H1 (cell line): ENCODE measurements at regions not wholly inside any gene's neighbourhood (a gene's known extent, or its start where the extent isn't known, plus 50 kb on each side); places are given as distances from the start of the nearest gene placed in this dataset.

Experiments
- CTCF ChIA-PET: fragments of 300-600 bp; sonication (Branson Sonifier 250); formaldehyde crosslinking; loops from one replicate; lab custom pipeline; 2021; ENCODE audit not compliant: partially characterized antibody; lab: Charles Lee
- POLR2A ChIA-PET: fragments of 300-600 bp; sonication (Branson Sonifier 250); formaldehyde crosslinking; loops from one replicate; lab custom pipeline; 2021; ENCODE audit warnings: inconsistent platforms; ENCODE audit not compliant: partially characterized antibody; lab: Charles Lee
- DNase-seq, 2 experiments: peaks; one replicate each; pipeline versions ENCODE4 v3.0.0 to v3.0.0-alpha.2; 2010 to 2022; ENCODE audit warnings: low spot score in 2 of 2, low read depth in 1 of 2, mixed read lengths in 1 of 2
- FAIRE-seq: peaks from 2 replicates; lab custom pipeline; 2011; peaks lifted over from hg19 to GRCh38; lab: Jason Lieb, UNC
- H2AFZ ChIP-seq: 2 replicates; pipeline ENCODE4 v1.8.1; 2012; ENCODE audit warnings: low read length, inconsistent platforms
- H2AK5ac ChIP-seq: 2 replicates; pipeline ENCODE4 v1.6.1; 2013; ENCODE audit warnings: low read depth, low read length
- H2BK120ac ChIP-seq: replicated peaks from 2 replicates; pipeline ENCODE3; 2013; ENCODE audit warnings: low read depth, low read length, inconsistent platforms
- H2BK12ac ChIP-seq: 2 replicates; pipeline ENCODE4 v1.6.1; 2013; ENCODE audit warnings: low read depth, low read length
- H2BK15ac ChIP-seq: 2 replicates; pipeline ENCODE4 v1.6.1; 2013; ENCODE audit warnings: low read length
- H2BK20ac ChIP-seq: 2 replicates; pipeline ENCODE4 v1.6.1; 2013; ENCODE audit warnings: low read length
- H2BK5ac ChIP-seq: 2 replicates; pipeline ENCODE4 v1.6.1; 2013; ENCODE audit warnings: low read depth, low read length
- H3K14ac ChIP-seq: 2 replicates; pipeline ENCODE4 v1.6.1; 2013; ENCODE audit warnings: inconsistent platforms; ENCODE audit not compliant: insufficient read length
- H3K18ac ChIP-seq: 2 replicates; pipeline ENCODE4 v1.6.1; 2013; ENCODE audit warnings: low read length; ENCODE audit errors: extremely low read depth
- H3K23ac ChIP-seq: 2 replicates; pipeline ENCODE4 v1.6.1; 2013; ENCODE audit warnings: inconsistent platforms; ENCODE audit not compliant: insufficient read length
- H3K23me2 ChIP-seq: 2 replicates; pipeline ENCODE4 v1.6.1; 2013; ENCODE audit warnings: low read depth, low read length
- H3K27ac ChIP-seq: 2 replicates; pipeline ENCODE4 v1.6.1; 2011; ENCODE audit warnings: low read depth, low read length, inconsistent platforms
- H3K27me3 ChIP-seq, 4 experiments: replicated peaks in 1 of 4; 1 replicate in 1 of 4; 2 replicates in 3 of 4; pipeline versions ENCODE4 v1.6.1 to v1.8.1; 2011 to 2013; ENCODE audit warnings: low read length in 3 of 4, mild to moderate bottlenecking in 3 of 4, inconsistent platforms in 2 of 4, mixed read lengths in 2 of 4, moderate library complexity in 1 of 4; ENCODE audit not compliant: control insufficient read depth in 3 of 4, insufficient read depth in 3 of 4; ENCODE audit errors: extremely low read depth in 1 of 4
- H3K36me3 ChIP-seq, 4 experiments: 2 replicates each; pipeline versions ENCODE4 v1.6.1 to v1.8.1; 2011 to 2013; ENCODE audit warnings: mild to moderate bottlenecking in 4 of 4, low read length in 3 of 4, moderate library complexity in 2 of 4, control low read depth in 1 of 4, inconsistent platforms in 1 of 4; ENCODE audit not compliant: insufficient read depth in 4 of 4, control insufficient read depth in 2 of 4
- H3K4ac ChIP-seq: replicated peaks from 2 replicates; pipeline ENCODE3; 2013; ENCODE audit warnings: low read length, low read depth, mixed read lengths, inconsistent platforms; ENCODE audit not compliant: insufficient read length
- H3K4me1 ChIP-seq, 4 experiments: replicated peaks in 1 of 4; 1 replicate in 1 of 4; 2 replicates in 3 of 4; pipeline versions ENCODE4 v1.6.1 to v1.8.1; 2011 to 2013; ENCODE audit warnings: low read length in 3 of 4, inconsistent platforms in 2 of 4, mixed read lengths in 1 of 4; ENCODE audit not compliant: insufficient read depth in 4 of 4, control insufficient read depth in 3 of 4
- H3K4me2 ChIP-seq, 2 experiments: 2 replicates each; pipeline versions ENCODE4 v1.6.1 to v1.8.1; 2011 to 2013; ENCODE audit warnings: low read depth in 2 of 2, low read length in 2 of 2, control low read depth in 1 of 2, inconsistent platforms in 1 of 2, mild to moderate bottlenecking in 1 of 2; ENCODE audit not compliant: insufficient read depth in 1 of 2
- H3K4me3 ChIP-seq, 4 experiments: fragments of 200-600, 300-600 bp in 1 of 4; sonication (generic), shearing (Covaris generic), sonication (Bioruptor Twin) in 1 of 4; 2 replicates each; pipeline versions ENCODE4 v1.5.1 to v1.8.1; 2011 to 2016; ENCODE audit warnings: low read length in 4 of 4, low read depth in 3 of 4, control low read depth in 2 of 4, inconsistent platforms in 2 of 4, mild to moderate bottlenecking in 2 of 4, mixed read lengths in 1 of 4, moderate library complexity in 1 of 4; ENCODE audit not compliant: insufficient read depth in 2 of 4; ENCODE audit errors: extremely low read depth in 1 of 4
- H3K56ac ChIP-seq: replicated peaks from 2 replicates; pipeline ENCODE3; 2013; ENCODE audit warnings: low read depth, mild to moderate bottlenecking, mixed read lengths, low read length, inconsistent platforms; ENCODE audit not compliant: insufficient read length
- H3K79me1 ChIP-seq: 2 replicates; pipeline ENCODE4 v1.6.1; 2013; ENCODE audit warnings: low read depth, low read length, control low read depth
- H3K79me2 ChIP-seq, 2 experiments: 2 replicates each; pipeline versions ENCODE4 v1.6.1 to v1.8.1; 2012 to 2013; ENCODE audit warnings: low read length in 2 of 2, mild to moderate bottlenecking in 2 of 2, inconsistent platforms in 1 of 2; ENCODE audit not compliant: insufficient read depth in 2 of 2, control insufficient read depth in 1 of 2
- H3K9ac ChIP-seq, 4 experiments: replicated peaks in 1 of 4; 1 replicate in 1 of 4; 2 replicates in 3 of 4; pipeline versions ENCODE4 v1.6.1 to v1.8.1; 2011 to 2013; ENCODE audit warnings: low read depth in 3 of 4, low read length in 3 of 4, control low read depth in 2 of 4, mild to moderate bottlenecking in 2 of 4, moderate library complexity in 2 of 4, inconsistent platforms in 1 of 4; ENCODE audit errors: extremely low read depth in 1 of 4
- H3K9me3 ChIP-seq, 2 experiments: 2 replicates each; pipeline versions ENCODE4 v1.6.1 to v1.8.1; 2012 to 2013; ENCODE audit warnings: mild to moderate bottlenecking in 2 of 2, moderate library complexity in 2 of 2, control low read depth in 1 of 2, inconsistent platforms in 1 of 2, low read depth in 1 of 2, low read length in 1 of 2, mixed read lengths in 1 of 2; ENCODE audit not compliant: insufficient read depth in 2 of 2
- H4K20me1 ChIP-seq, 2 experiments: replicated peaks in 1 of 2; 2 replicates each; pipeline versions ENCODE3 to v1.8.1; 2011 to 2013; ENCODE audit warnings: inconsistent platforms in 2 of 2, low read length in 2 of 2, mild to moderate bottlenecking in 1 of 2; ENCODE audit not compliant: insufficient read depth in 2 of 2, control insufficient read depth in 1 of 2
- H4K5ac ChIP-seq: 2 replicates; pipeline ENCODE4 v1.6.1; 2013; ENCODE audit warnings: low read length, low read depth, mixed read lengths, inconsistent platforms; ENCODE audit not compliant: insufficient read length
- H4K8ac ChIP-seq: 2 replicates; pipeline ENCODE4 v1.8.0; 2013; ENCODE audit warnings: mild to moderate bottlenecking, moderate library complexity, low read length, inconsistent platforms; ENCODE audit not compliant: insufficient read depth; ENCODE audit errors: extremely low read depth
- H4K91ac ChIP-seq: replicated peaks from 2 replicates; pipeline ENCODE3; 2013; ENCODE audit warnings: low read length, mixed read lengths, inconsistent platforms; ENCODE audit not compliant: insufficient read length
- CBX5 ChIP-seq: fragments of 300-800, 300-1000 bp; sonication (generic); IDR thresholded peaks from 2 replicates; pipeline ENCODE4 v1.7.1; 2016; ENCODE audit warnings: antibody characterized with exemption, low read length, low read depth
- CHD2 ChIP-seq: IDR thresholded peaks from 2 replicates; pipeline ENCODE4 v1.6.1; 2012; ENCODE audit warnings: low read length, improper control_type of control experiment
- POU5F1 ChIP-seq: IDR thresholded peaks from 2 replicates; pipeline ENCODE4 v1.6.1; 2011; ENCODE audit warnings: low read depth, mild to moderate bottlenecking, low read length, moderate library complexity
- RAD21 ChIP-seq, 2 experiments: IDR thresholded peaks in 1 of 2; conservative IDR thresholded peaks in 1 of 2; 2 replicates each; pipeline ENCODE4 v1.6.1; 2011; ENCODE audit warnings: low read depth in 2 of 2, low read length in 2 of 2, improper control_type of control experiment in 1 of 2, inconsistent platforms in 1 of 2, mild to moderate bottlenecking in 1 of 2, moderate library complexity in 1 of 2
- RNF2 ChIP-seq: fragments of 200-900, 300-1000 bp; sonication (generic); IDR thresholded peaks from 2 replicates; pipeline ENCODE4 v1.7.1; 2016; ENCODE audit warnings: borderline replicate concordance, low read depth, mild to moderate bottlenecking, antibody characterized with exemption, low read length; ENCODE audit not compliant: poor library complexity, severe bottlenecking; ENCODE audit errors: missing control alignments
- SIRT6 ChIP-seq: IDR thresholded peaks from one replicate; pipeline ENCODE4 v1.7.1; 2012; ENCODE audit warnings: low read length, inconsistent platforms
- TCF12 ChIP-seq: IDR thresholded peaks from 2 replicates; pipeline ENCODE4 v1.6.1; 2011; ENCODE audit warnings: low read depth, mild to moderate bottlenecking, low read length
- ZNF274 ChIP-seq: IDR thresholded peaks from 2 replicates; pipeline ENCODE4 v1.7.0; 2012; ENCODE audit warnings: low read length, borderline replicate concordance; ENCODE audit errors: extremely low read depth
- WGBS, 2 experiments: shearing (Covaris generic) in 1 of 2; methylation state at CpG; one replicate each; pipeline versions ENCODE4 v1.1.6 to v1.1.7; 2013 to 2015; ENCODE audit warnings: low lambda C conversion rate in 2 of 2, mixed read lengths in 2 of 2, inconsistent platforms in 1 of 2, low coverage in 1 of 2, missing lambda C conversion rate in 1 of 2; ENCODE audit not compliant: insufficient replicate concordance in 2 of 2, insufficient coverage in 1 of 2, insufficient read length in 1 of 2; ENCODE audit errors: extremely low coverage in 1 of 2, missing lambda C conversion rate in 1 of 2; 5-methylcytosine and 5-hydroxymethylcytosine counted together
- TF ChIP-seq, protein P1 (sequence below): IDR thresholded peaks from 2 replicates; pipeline ENCODE4 v1.6.1; 2012; ENCODE audit warnings: inconsistent platforms

DNA sequence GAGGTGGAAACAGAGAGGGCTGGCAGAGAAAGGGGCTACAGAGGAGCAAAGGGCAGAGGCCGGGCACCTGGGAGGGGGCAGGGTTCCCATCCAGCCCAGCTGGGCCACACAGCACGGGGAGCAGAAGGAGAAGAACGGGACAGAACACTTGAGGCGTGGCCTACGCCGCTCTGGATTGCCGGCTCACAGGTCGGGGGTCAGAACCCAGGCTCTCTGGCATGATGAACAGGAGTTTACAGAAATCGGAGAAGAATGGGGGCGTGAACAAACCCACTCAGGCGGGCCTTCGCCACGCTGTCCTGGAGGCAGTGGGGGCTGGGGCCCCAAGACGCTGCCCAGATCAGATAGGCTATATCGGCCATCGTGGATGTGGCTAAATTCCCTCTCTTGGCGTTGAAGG, 362.2 kb upstream of the SHH start:
- H3K23me2 ChIP-seq = no peaks in the 10 kb centered on the region
- H3K4me3 ChIP-seq = no peak overlapping the region
- H2BK12ac ChIP-seq = no peak overlapping the region
- H4K20me1 ChIP-seq = no peaks in the 10 kb centered on the region
- H3K9me3 ChIP-seq = no peaks in the 10 kb centered on the region
- H3K79me2 ChIP-seq = no peaks in the 10 kb centered on the region
- H4K5ac ChIP-seq = no peak overlapping the region
- H3K4me2 ChIP-seq = no peak overlapping the region
- no peak overlapping the region for H2AK5ac ChIP-seq
- no peak overlapping the region for H4K8ac ChIP-seq
- no peak overlapping the region for H2BK15ac ChIP-seq
- no peak overlapping the region for H3K23ac ChIP-seq
- H2BK120ac ChIP-seq = no peak overlapping the region
- no peak overlapping the region for H3K4ac ChIP-seq
- H3K4me1 ChIP-seq = peaks cover 0 to 4% (median 0%) of the 10 kb centered on the region in 4 experiments; a peak in 3 of 7 replicates
- H3K18ac ChIP-seq = no peak overlapping the region
- no peak overlapping the region for H2BK20ac ChIP-seq
- H4K91ac ChIP-seq = no peak overlapping the region
- no peak for FAIRE-seq
- POLR2A ChIA-PET = no interaction called here
- no peaks in the 10 kb centered on the region for H3K36me3 ChIP-seq
- no peak overlapping the region for H2AFZ ChIP-seq
- no peak overlapping the region for H3K56ac ChIP-seq
- WGBS, 2 experiments = 97% methylated on average over 12 of the region's 17 CpGs; no CpG with 5 or more reads in 1 of the 2 experiments
- no peak overlapping the region for H2BK5ac ChIP-seq
- no peak overlapping the region for H3K9ac ChIP-seq
- no peaks in the 10 kb centered on the region for H3K27me3 ChIP-seq
- CTCF ChIA-PET = interaction anchor here (0.6 to 0.7 kb wide), 2 partner anchors 69 to 335 kb away, joined by 3 read pairs; no protein-coding TSS in a partner anchor
- H3K79me1 ChIP-seq = no peaks in the 10 kb centered on the region
- TF ChIP-seq, protein P1, sequence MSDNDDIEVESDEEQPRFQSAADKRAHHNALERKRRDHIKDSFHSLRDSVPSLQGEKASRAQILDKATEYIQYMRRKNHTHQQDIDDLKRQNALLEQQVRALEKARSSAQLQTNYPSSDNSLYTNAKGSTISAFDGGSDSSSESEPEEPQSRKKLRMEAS = no peak
- TF ChIP-seq TCF12 (no peak), RAD21 (IDR thresholded peaks at IDR 0.05 in 1 of 2, conservative IDR thresholded peaks at IDR 0.05 in 1 of 2; ENCODE audit: low read depth in 2 of 2, low read length in 2 of 2) (no peak), POU5F1 (no peak), SIRT6 (no peak), ZNF274 (no peak), CBX5 (no peak), CHD2 (no peak), RNF2 (no peak)
- no peak overlapping the region for H3K27ac ChIP-seq
- H3K14ac ChIP-seq = no peak overlapping the region
- no peak for DNase-seq
